ENCODE measurements at regions not wholly inside any gene's neighbourhood (a gene's known extent, or its start where the extent isn't known, plus 50 kb on each side); places are given as distances from the start of the nearest gene placed in this dataset.
A peak's percentile ranks its signal among the peaks of the same experiment; 100 is the strongest.

- H3K36me3 Mint-ChIP-seq (ENCODE audit: low read depth) = peaks cover 17% of the 10 kb centered on the region
- DNase-seq = peak; percentile 50
- no peaks in the 10 kb centered on the region for H3K9me3 Mint-ChIP-seq
- no peak overlapping the region for H3K27ac Mint-ChIP-seq
- H3K4me3 Mint-ChIP-seq = no peak overlapping the region
- peak; percentile 83 for TF ChIP-seq CTCF (IDR thresholded peaks at IDR 0.05)
- H3K27me3 Mint-ChIP-seq (ENCODE audit: insufficient read depth) = no peaks in the 10 kb centered on the region; the same call in 1 of the 2 replicates
- H3K4me1 Mint-ChIP-seq (ENCODE audit: low read depth) = peaks cover 67% of the 10 kb centered on the region
Measured at GRCh38 chr6:144585217-144585814, 300.2 kb downstream of the UTRN start.

GRCh38 chr6:144586986-144587385, 301.9 kb downstream of the UTRN start:
- no peak overlapping the region for H3K4me3 Mint-ChIP-seq
- no peaks in the 10 kb centered on the region; the same call in 1 of the 2 replicates for H3K27me3 Mint-ChIP-seq (ENCODE audit: insufficient read depth)
- no peak overlapping the region for H3K27ac Mint-ChIP-seq
- peaks cover 15% of the 10 kb centered on the region for H3K36me3 Mint-ChIP-seq (ENCODE audit: low read depth)
- H3K4me1 Mint-ChIP-seq (ENCODE audit: low read depth) = peaks cover 52% of the 10 kb centered on the region
- no peaks in the 10 kb centered on the region for H3K9me3 Mint-ChIP-seq
- no peak for TF ChIP-seq CTCF (IDR thresholded peaks at IDR 0.05)
- no peak for DNase-seq

DNA sequence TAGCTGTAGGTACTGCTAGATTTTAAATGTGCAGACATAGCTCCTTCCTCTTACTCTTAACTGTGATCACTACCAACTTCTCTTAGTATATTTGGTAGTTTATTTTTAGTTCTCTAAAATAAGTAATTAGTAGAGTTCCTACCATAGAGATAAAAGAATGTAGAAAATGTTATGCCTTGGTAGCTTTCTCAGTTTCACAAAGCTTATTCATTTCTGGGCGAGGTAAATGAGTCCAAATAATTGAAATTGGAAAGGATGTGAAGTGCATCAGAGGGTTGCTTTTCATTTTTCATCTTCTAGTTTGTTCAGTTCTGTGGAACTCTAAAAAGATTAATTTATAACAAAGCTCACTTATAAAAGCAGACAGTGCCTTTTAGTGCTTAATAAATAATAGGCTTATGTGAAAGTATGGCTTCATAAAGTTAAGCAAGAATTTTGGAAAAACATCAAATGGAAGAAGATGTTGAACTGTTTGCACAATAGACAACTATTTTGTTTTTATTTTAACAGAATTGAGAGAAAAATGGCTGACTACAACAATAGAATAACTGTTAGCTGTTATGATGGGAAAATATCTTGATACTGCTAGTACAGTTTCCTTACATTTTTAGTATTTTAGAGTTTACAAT, 303.7 kb downstream of the UTRN start:
- Mint-ChIP-seq H3K27me3 (ENCODE audit: insufficient read depth) (no peaks in the 10 kb centered on the region), H3K9me3 (no peaks in the 10 kb centered on the region), H3K4me3 (no peak overlapping the region), H3K27ac (peak overlapping the region; percentile 14; the same call in 1 of the 2 replicates), H3K4me1 (ENCODE audit: low read depth) (peaks cover 34% of the 10 kb centered on the region), H3K36me3 (ENCODE audit: low read depth) (peaks cover 24% of the 10 kb centered on the region)
- no peak for TF ChIP-seq CTCF (IDR thresholded peaks at IDR 0.05)
- DNase-seq = no peak

GRCh38 chr6:144590532-144590931, 305.4 kb downstream of the UTRN start:
- no peaks in the 10 kb centered on the region for H3K27me3 Mint-ChIP-seq (ENCODE audit: insufficient read depth)

DNA sequence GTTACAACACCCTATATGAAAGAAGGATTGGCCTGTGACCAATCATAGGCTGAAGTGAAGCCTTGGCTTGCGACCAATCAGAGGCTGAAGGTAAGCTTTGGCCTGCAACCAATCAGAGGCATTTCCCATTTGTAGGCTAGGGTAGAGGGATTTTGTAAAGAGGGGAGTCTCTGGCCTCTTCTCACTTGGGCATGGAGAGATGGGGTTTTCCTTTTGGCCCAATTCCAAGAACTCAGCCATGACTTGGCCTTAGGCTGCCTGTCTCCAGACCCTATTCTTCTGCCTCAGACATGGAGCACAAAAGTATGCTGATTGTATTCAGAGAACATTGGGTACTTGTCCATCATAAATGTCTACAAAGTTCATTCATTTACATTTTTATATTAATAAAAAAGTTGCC, 308.3 kb downstream of the UTRN start:
- H3K36me3 Mint-ChIP-seq (ENCODE audit: low read depth) = peaks cover 31% of the 10 kb centered on the region
- peaks cover 11% of the 10 kb centered on the region for H3K4me1 Mint-ChIP-seq (ENCODE audit: low read depth)
- H3K27me3 Mint-ChIP-seq (ENCODE audit: insufficient read depth) = no peaks in the 10 kb centered on the region
- no peak for TF ChIP-seq CTCF (IDR thresholded peaks at IDR 0.05)
- no peak overlapping the region for H3K27ac Mint-ChIP-seq
- no peaks in the 10 kb centered on the region for H3K9me3 Mint-ChIP-seq
- no peak for DNase-seq
- H3K4me3 Mint-ChIP-seq = no peak overlapping the region

More at GRCh38 chr6:144590532-144590931, 305.4 kb downstream of the UTRN start:
- DNase-seq = no peak
- no peaks in the 10 kb centered on the region for H3K9me3 Mint-ChIP-seq
- no peak for TF ChIP-seq CTCF (IDR thresholded peaks at IDR 0.05)
- peaks cover 34% of the 10 kb centered on the region for H3K4me1 Mint-ChIP-seq (ENCODE audit: low read depth)
- H3K4me3 Mint-ChIP-seq = no peak overlapping the region
- H3K36me3 Mint-ChIP-seq (ENCODE audit: low read depth) = peaks cover 26% of the 10 kb centered on the region
- H3K27ac Mint-ChIP-seq = no peak overlapping the region

Measured in HFFc6 (cell line).